Trophoblast cell (in vitro differentiated cells and primary cell): ENCODE measurements at regions not wholly inside any gene's neighbourhood (a gene's known extent, or its start where the extent isn't known, plus 50 kb on each side); places are given as distances from the start of the nearest gene placed in this dataset.

ENCODE experiments used
- DNase-seq, 2 donors: peaks; one replicate each; pipeline ENCODE4 v3.0.0-alpha.2; 2016
- H2AFZ ChIP-seq: 2 replicates; pipeline ENCODE4 v1.6.1; 2013; ENCODE audit warnings: low read length, moderate library complexity, mild to moderate bottlenecking; ENCODE audit not compliant: insufficient read depth, poor library complexity
- H2AK5ac ChIP-seq: 2 replicates; pipeline ENCODE4 v1.6.1; 2013; ENCODE audit warnings: mild to moderate bottlenecking, low read length
- H2BK120ac ChIP-seq: 2 replicates; pipeline ENCODE4 v1.6.1; 2013; ENCODE audit warnings: low read length, mild to moderate bottlenecking, moderate library complexity; ENCODE audit not compliant: insufficient read depth, poor library complexity
- H2BK12ac ChIP-seq: 2 replicates; pipeline ENCODE4 v1.6.1; 2013; ENCODE audit warnings: mild to moderate bottlenecking, low read length, moderate library complexity
- H2BK5ac ChIP-seq: 2 replicates; pipeline ENCODE4 v1.6.1; 2013; ENCODE audit warnings: low read length, low read depth, moderate library complexity, mild to moderate bottlenecking; ENCODE audit not compliant: poor library complexity
- H3K14ac ChIP-seq: 2 replicates; pipeline ENCODE4 v1.6.1; 2013; ENCODE audit warnings: mild to moderate bottlenecking, low read length
- H3K18ac ChIP-seq: 2 replicates; pipeline ENCODE4 v1.6.1; 2013; ENCODE audit warnings: mild to moderate bottlenecking, low read length
- H3K23ac ChIP-seq: 2 replicates; pipeline ENCODE4 v1.6.1; 2013; ENCODE audit warnings: low read length
- H3K27ac ChIP-seq: 2 replicates; pipeline ENCODE4 v1.5.1; 2013; ENCODE audit warnings: low read depth, mild to moderate bottlenecking, inconsistent platforms, low read length, moderate library complexity
- H3K27me3 ChIP-seq: 2 replicates; pipeline ENCODE4 v1.6.1; 2013; ENCODE audit warnings: inconsistent platforms, mild to moderate bottlenecking, low read length, moderate library complexity; ENCODE audit not compliant: insufficient read depth
- H3K36me3 ChIP-seq, 2 experiments: 1 replicate in 1 of 2; 2 replicates in 1 of 2; pipeline ENCODE4 v1.6.1; 2013; ENCODE audit warnings: low read length in 2 of 2, mild to moderate bottlenecking in 2 of 2, moderate library complexity in 1 of 2; ENCODE audit not compliant: insufficient read depth in 2 of 2, control insufficient read depth in 1 of 2
- H3K4ac ChIP-seq: 2 replicates; pipeline ENCODE4 v1.6.1; 2013; ENCODE audit warnings: low read depth, mild to moderate bottlenecking, low read length, moderate library complexity
- H3K4me1 ChIP-seq, 2 experiments: 1 replicate in 1 of 2; 2 replicates in 1 of 2; pipeline ENCODE4 v1.6.1; 2013; ENCODE audit warnings: low read length in 2 of 2, mild to moderate bottlenecking in 2 of 2, moderate library complexity in 1 of 2; ENCODE audit not compliant: insufficient read depth in 2 of 2, control insufficient read depth in 1 of 2
- H3K4me2 ChIP-seq: 2 replicates; pipeline ENCODE4 v1.6.1; 2013; ENCODE audit warnings: inconsistent platforms, mild to moderate bottlenecking, low read length, moderate library complexity
- H3K4me3 ChIP-seq: 2 replicates; pipeline ENCODE4 v1.5.1; 2013; ENCODE audit warnings: mild to moderate bottlenecking, low read depth, low read length, inconsistent platforms
- H3K79me1 ChIP-seq: one replicate; pipeline ENCODE4 v1.6.1; 2013; ENCODE audit warnings: low read length
- H3K79me2 ChIP-seq: 2 replicates; pipeline ENCODE4 v1.6.1; 2013; ENCODE audit warnings: low read length, mild to moderate bottlenecking; ENCODE audit not compliant: control insufficient read depth, insufficient read depth, poor library complexity
- H3K9ac ChIP-seq: 2 replicates; pipeline ENCODE4 v1.6.1; 2013; ENCODE audit warnings: mild to moderate bottlenecking, low read length
- H3K9me3 ChIP-seq: 2 replicates; pipeline ENCODE4 v1.6.1; 2013; ENCODE audit warnings: low read depth, mild to moderate bottlenecking, control low read depth, inconsistent platforms, low read length; ENCODE audit not compliant: insufficient read depth
- H4K12ac ChIP-seq: 2 replicates; pipeline ENCODE4 v1.6.1; 2013; ENCODE audit warnings: low read depth, mild to moderate bottlenecking, low read length, moderate library complexity
- H4K8ac ChIP-seq: 2 replicates; pipeline ENCODE4 v1.6.1; 2013; ENCODE audit warnings: low read depth, mild to moderate bottlenecking, low read length, moderate library complexity
- H4K91ac ChIP-seq: one replicate; pipeline ENCODE4 v1.6.1; 2013; ENCODE audit warnings: low read depth, mild to moderate bottlenecking, low read length, moderate library complexity
- WGBS: extraction: QIAGEN DNeasy Blood & Tissue Kit; methylation state at CpG from one replicate; pipeline ENCODE4 v1.1.7; 2013; ENCODE audit warnings: missing lambda C conversion rate; ENCODE audit not compliant: insufficient read length, insufficient coverage; ENCODE audit errors: extremely low coverage; 5-methylcytosine and 5-hydroxymethylcytosine counted together

DNA sequence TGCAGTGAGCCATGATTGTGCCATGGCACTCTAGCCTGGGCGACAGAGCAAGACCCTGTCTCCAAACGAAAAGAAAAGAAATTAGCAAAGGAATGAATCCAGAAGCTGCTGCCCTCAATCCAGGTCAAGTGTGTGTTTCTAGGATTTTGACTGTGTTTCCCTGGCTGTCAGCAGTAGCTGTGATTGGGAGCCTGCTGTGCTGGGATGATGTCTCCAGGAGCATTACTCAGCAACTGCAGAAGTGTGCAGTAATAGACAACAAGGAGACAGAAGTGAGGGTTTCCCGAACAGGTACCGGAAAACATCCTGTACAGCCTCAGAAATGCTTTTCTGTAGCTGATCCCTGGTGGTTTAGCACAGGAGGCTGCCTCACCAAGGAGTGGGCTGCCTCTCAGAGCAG, 492.5 kb downstream of the FUT8 start:
- Histone ChIP-seq H3K18ac (no peak overlapping the region), H4K8ac (no peak overlapping the region), H3K27ac (no peak overlapping the region), H4K91ac (no peak overlapping the region), H2BK12ac (no peak overlapping the region), H4K12ac (no peak overlapping the region), H3K79me2 (no peaks in the 10 kb centered on the region), H2BK120ac (no peak overlapping the region), H3K4me3 (no peak overlapping the region), H3K9me3 (peaks cover 3% of the 10 kb centered on the region), H3K36me3 (no peaks in the 10 kb centered on the region), H3K4ac (no peak overlapping the region), H3K79me1 (no peaks in the 10 kb centered on the region), H3K27me3 (no peaks in the 10 kb centered on the region), H2AK5ac (no peak overlapping the region), H3K4me1 (no peaks in the 10 kb centered on the region), H2AFZ (no peak overlapping the region), H3K14ac (no peak overlapping the region), H3K4me2 (no peak overlapping the region), H3K23ac (no peak overlapping the region), H3K9ac (no peak overlapping the region), H2BK5ac (no peak overlapping the region)
- DNase-seq = no peak
- no CpG with 5 or more reads among the region's 4 CpGs for WGBS

DNA sequence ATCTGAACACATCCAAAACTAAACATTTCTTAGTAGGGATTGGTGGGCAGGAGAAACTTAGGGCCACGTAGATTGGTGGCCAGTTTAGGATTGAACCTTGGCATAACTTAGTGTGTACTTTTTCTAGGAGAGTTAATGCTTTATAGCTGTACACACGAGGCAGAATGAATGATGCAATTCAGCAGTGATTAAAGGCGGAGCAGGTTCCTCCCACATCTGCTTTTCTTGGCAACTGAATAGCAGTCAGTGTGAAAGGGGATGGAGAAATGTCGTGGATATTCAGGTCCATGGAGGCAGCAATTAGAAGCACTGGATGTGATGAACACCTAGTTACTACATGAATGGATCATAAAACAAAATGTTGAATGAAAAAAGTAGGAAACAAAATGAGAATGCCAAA, 493.8 kb downstream of the FUT8 start:
- Histone ChIP-seq H3K79me1 (no peaks in the 10 kb centered on the region), H2AK5ac (no peak overlapping the region), H2BK5ac (no peak overlapping the region), H3K36me3 (no peaks in the 10 kb centered on the region), H3K18ac (no peak overlapping the region), H3K27me3 (no peaks in the 10 kb centered on the region), H3K4me2 (no peak overlapping the region), H3K27ac (no peak overlapping the region), H3K4ac (no peak overlapping the region), H4K12ac (no peak overlapping the region), H3K4me3 (no peak overlapping the region), H2BK12ac (no peak overlapping the region), H3K9ac (no peak overlapping the region), H4K8ac (no peak overlapping the region), H3K14ac (no peak overlapping the region), H3K4me1 (no peaks in the 10 kb centered on the region), H3K79me2 (no peaks in the 10 kb centered on the region), H3K9me3 (peaks cover 1% of the 10 kb centered on the region), H4K91ac (no peak overlapping the region), H2BK120ac (no peak overlapping the region), H2AFZ (no peak overlapping the region), H3K23ac (no peak overlapping the region)
- WGBS = no CpG with 5 or more reads among the region's 4 CpGs
- DNase-seq = no peak

DNA sequence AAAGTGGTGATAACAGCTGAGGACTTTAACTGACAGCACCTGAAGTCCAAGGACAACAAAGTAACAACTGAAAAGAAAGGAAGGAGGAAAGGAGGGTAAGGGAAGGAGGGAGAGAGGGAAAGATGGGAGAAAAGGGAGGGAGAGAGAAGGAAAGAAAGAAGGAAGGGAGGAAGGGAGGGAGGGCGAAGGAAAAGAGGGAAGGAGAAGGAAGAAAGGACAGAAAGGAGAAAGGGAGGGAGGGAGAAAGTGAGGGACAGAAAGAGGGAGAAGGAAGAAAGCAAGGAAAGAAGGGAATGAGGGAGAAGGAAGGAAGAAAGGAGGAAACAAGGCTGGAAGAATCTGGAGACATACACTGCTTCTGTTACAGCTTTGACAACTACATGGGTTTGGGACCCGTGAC, 494.4 kb downstream of the FUT8 start:
- no peaks in the 10 kb centered on the region for H3K79me1 ChIP-seq
- H3K36me3 ChIP-seq = no peaks in the 10 kb centered on the region
- no peak overlapping the region for H4K12ac ChIP-seq
- no peak overlapping the region for H3K4me2 ChIP-seq
- H3K9ac ChIP-seq = no peak overlapping the region
- H2AK5ac ChIP-seq = no peak overlapping the region
- H2AFZ ChIP-seq = no peak overlapping the region
- H3K27ac ChIP-seq = no peak overlapping the region
- no peak overlapping the region for H2BK12ac ChIP-seq
- H4K8ac ChIP-seq = no peak overlapping the region
- no peak overlapping the region for H2BK5ac ChIP-seq
- H3K23ac ChIP-seq = no peak overlapping the region
- no peak overlapping the region for H2BK120ac ChIP-seq
- H3K27me3 ChIP-seq = no peaks in the 10 kb centered on the region
- H3K4ac ChIP-seq = no peak overlapping the region
- DNase-seq = no peak
- no peak overlapping the region for H3K18ac ChIP-seq
- no peak overlapping the region for H3K14ac ChIP-seq
- no peak overlapping the region for H3K4me3 ChIP-seq
- no peak overlapping the region for H4K91ac ChIP-seq
- no CpG with 5 or more reads among the region's 2 CpGs for WGBS
- H3K9me3 ChIP-seq = no peaks in the 10 kb centered on the region
- no peaks in the 10 kb centered on the region for H3K4me1 ChIP-seq
- no peaks in the 10 kb centered on the region for H3K79me2 ChIP-seq

DNA sequence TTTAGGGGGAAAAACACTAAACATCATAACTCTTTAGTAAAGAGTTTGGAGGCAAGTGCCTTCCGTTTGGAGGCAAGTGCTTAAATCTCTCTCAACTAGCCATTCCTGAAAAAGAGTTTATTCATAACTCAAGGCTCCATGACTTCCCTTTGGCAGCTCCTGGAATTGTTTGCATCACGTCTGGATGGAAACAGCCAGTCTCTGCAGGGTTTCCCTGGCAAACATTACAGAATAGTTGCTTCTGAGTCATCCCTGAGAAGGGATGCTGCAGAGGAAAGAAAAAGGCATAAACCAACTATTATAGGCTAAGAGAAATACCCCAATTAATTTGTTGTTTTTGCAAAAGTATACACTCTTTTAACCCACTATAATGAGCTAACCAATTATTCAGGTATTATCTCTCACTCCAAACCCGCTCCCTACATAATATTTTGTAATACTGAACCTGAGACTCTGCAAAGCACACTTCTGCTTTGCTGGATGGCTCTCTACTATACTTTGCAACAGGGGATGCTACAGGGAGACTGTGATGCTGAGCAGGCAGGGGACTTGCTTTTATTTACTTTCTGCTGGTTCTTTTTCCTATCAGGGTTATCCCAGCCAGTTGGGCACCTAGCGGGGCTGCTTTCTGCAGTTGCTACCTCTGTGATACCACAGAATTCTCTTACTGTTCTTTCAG, 497.7 kb downstream of the FUT8 start:
- no peak for DNase-seq
- no peak overlapping the region for H3K18ac ChIP-seq
- H2BK5ac ChIP-seq = no peak overlapping the region
- H3K4me3 ChIP-seq = no peak overlapping the region
- H3K4ac ChIP-seq = no peak overlapping the region
- no peak overlapping the region for H3K4me2 ChIP-seq
- H3K36me3 ChIP-seq = no peaks in the 10 kb centered on the region
- no peak overlapping the region for H4K91ac ChIP-seq
- no peaks in the 10 kb centered on the region for H3K79me2 ChIP-seq
- H3K4me1 ChIP-seq = no peaks in the 10 kb centered on the region
- no peak overlapping the region for H4K12ac ChIP-seq
- no peak overlapping the region for H3K27ac ChIP-seq
- H3K14ac ChIP-seq = no peak overlapping the region
- H2BK12ac ChIP-seq = no peak overlapping the region
- H4K8ac ChIP-seq = no peak overlapping the region
- H3K9me3 ChIP-seq = no peaks in the 10 kb centered on the region
- no peaks in the 10 kb centered on the region for H3K79me1 ChIP-seq
- no peak overlapping the region for H2BK120ac ChIP-seq
- no peak overlapping the region for H3K9ac ChIP-seq
- H3K23ac ChIP-seq = no peak overlapping the region
- no peaks in the 10 kb centered on the region for H3K27me3 ChIP-seq
- 100% methylated on average over 1 of the region's 4 CpGs for WGBS
- no peak overlapping the region for H2AFZ ChIP-seq
- H2AK5ac ChIP-seq = no peak overlapping the region
